Neural progenitor cell (in vitro differentiated cells): ENCODE measurements at regions not wholly inside any gene's neighbourhood (a gene's known extent, or its start where the extent isn't known, plus 50 kb on each side); places are given as distances from the start of the nearest gene placed in this dataset.

ENCODE experiments used
- DNase-seq: peaks from one replicate; pipeline ENCODE4 v3.0.0-alpha.2; 2016; ENCODE audit warnings: low spot score
- H2AFZ ChIP-seq: fragments of 200-600 bp; sonication (generic); replicated peaks from 2 replicates; pipeline ENCODE4 v1.6.1; 2016; ENCODE audit warnings: antibody characterized with exemption
- H3F3A ChIP-seq: fragments of 200-600 bp; sonication (generic); 2 replicates; pipeline ENCODE4 v1.6.1; 2016; ENCODE audit warnings: antibody characterized with exemption, low read depth
- H3K27ac ChIP-seq: fragments of 200-600 bp; sonication (generic); 2 replicates; pipeline ENCODE4 v1.5.1; 2016; ENCODE audit warnings: mild to moderate bottlenecking
- H3K27me3 ChIP-seq: fragments of 200-600 bp; sonication (generic); 2 replicates; pipeline ENCODE4 v1.6.1; 2016; ENCODE audit warnings: mild to moderate bottlenecking, moderate library complexity
- H3K36me3 ChIP-seq: fragments of 200-600 bp; sonication (generic); 2 replicates; pipeline ENCODE4 v1.5.1; 2016
- H3K4me1 ChIP-seq: fragments of 200-600 bp; sonication (generic); 2 replicates; pipeline ENCODE4 v1.6.1; 2016; ENCODE audit warnings: mixed run types
- H3K4me2 ChIP-seq: fragments of 200-600 bp; sonication (generic); 2 replicates; pipeline ENCODE4 v1.6.1; 2016
- H3K4me3 ChIP-seq: fragments of 200-600 bp; sonication (generic); 2 replicates; pipeline ENCODE4 v1.5.1; 2016
- H3K79me2 ChIP-seq: fragments of 200-600 bp; sonication (generic); 2 replicates; pipeline ENCODE4 v1.6.1; 2016; ENCODE audit warnings: low read depth
- H3K9ac ChIP-seq: fragments of 200-600 bp; sonication (generic); 2 replicates; pipeline ENCODE4 v1.6.1; 2016
- H3K9me3 ChIP-seq: fragments of 200-600 bp; sonication (generic); 2 replicates; pipeline ENCODE4 v1.5.1; 2016; ENCODE audit warnings: low read depth
- H4K20me1 ChIP-seq: fragments of 200-600 bp; sonication (generic); 2 replicates; pipeline ENCODE4 v1.6.1; 2016; ENCODE audit warnings: low read depth
- H3K27ac Mint-ChIP-seq: 3 replicates; pipeline ENCODE4 v1.8.0; 2021; ENCODE audit warnings: mixed read lengths
- H3K27me3 Mint-ChIP-seq: 2 replicates; pipeline ENCODE4 v1.8.0; 2022; ENCODE audit warnings: low read depth, mild to moderate bottlenecking, inconsistent platforms, moderate library complexity, mixed read lengths; ENCODE audit not compliant: insufficient read depth
- H3K36me3 Mint-ChIP-seq: 3 replicates; pipeline ENCODE4 v1.8.0; 2021; ENCODE audit warnings: mixed read lengths
- H3K4me1 Mint-ChIP-seq: 3 replicates; pipeline ENCODE4 v1.8.0; 2021; ENCODE audit warnings: mixed read lengths
- H3K4me3 Mint-ChIP-seq: 3 replicates; pipeline ENCODE4 v1.8.0; 2021; ENCODE audit warnings: mild to moderate bottlenecking, moderate library complexity, mixed read lengths
- H3K9me3 Mint-ChIP-seq: 3 replicates; pipeline ENCODE4 v1.8.0; 2020; ENCODE audit warnings: mixed read lengths
- EZH2 ChIP-seq: fragments of 200-600 bp; sonication (generic); IDR thresholded peaks from 2 replicates; pipeline ENCODE4 v1.6.1; 2017; ENCODE audit warnings: antibody characterized with exemption, mild to moderate bottlenecking, moderate library complexity
- EZH2phosphoT487 ChIP-seq: fragments of 200-600 bp; sonication (generic); IDR thresholded peaks from 2 replicates; pipeline ENCODE4 v1.6.1; 2017; ENCODE audit warnings: antibody characterized with exemption
- TF ChIP-seq, protein P1 (sequence below): fragments of 200-600 bp; sonication (generic); IDR thresholded peaks from 2 replicates; pipeline ENCODE4 v1.5.1; 2017; ENCODE audit warnings: antibody characterized with exemption, mild to moderate bottlenecking

DNA sequence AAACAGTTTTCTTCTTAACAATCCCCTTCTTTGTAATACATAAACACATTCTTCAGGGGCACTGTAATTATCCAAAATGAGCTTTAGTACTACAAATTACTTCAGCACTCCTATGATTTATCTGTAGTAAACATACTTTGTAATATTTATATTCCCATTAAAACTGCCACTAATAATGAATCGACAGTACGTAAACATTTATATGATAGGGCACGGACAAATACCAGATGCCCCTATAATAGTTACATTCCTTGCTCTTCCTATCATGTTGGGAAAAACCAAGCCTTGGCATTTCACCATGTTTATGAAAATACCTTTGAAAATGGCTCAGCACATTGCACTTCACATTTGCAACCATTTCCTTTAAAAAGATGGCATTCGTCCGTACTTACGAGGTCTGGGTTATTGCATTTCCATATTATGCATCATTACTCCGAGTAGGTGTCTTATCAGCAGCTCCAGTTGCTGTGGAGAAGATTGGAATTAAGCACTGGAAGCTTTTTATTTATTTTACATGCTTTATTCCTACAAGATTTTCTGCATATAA, 1043.4 kb downstream of the DIAPH3 start:
- Histone ChIP-seq H3K36me3 (no peaks in the 10 kb centered on the region), H3K4me2 (no peak overlapping the region), H3K27me3 (no peaks in the 10 kb centered on the region), H3K4me1 (no peaks in the 10 kb centered on the region), H3K9ac (no peak overlapping the region), H3K27ac (no peak overlapping the region), H3F3A (no peaks in the 10 kb centered on the region), H3K9me3 (no peaks in the 10 kb centered on the region), H3K4me3 (no peak overlapping the region), H3K79me2 (no peaks in the 10 kb centered on the region), H2AFZ (no peak overlapping the region), H4K20me1 (no peaks in the 10 kb centered on the region)
- Mint-ChIP-seq H3K9me3 (no peaks in the 10 kb centered on the region), H3K27ac (no peak overlapping the region), H3K27me3 (no peaks in the 10 kb centered on the region), H3K4me1 (peaks cover 10% of the 10 kb centered on the region), H3K4me3 (no peak overlapping the region), H3K36me3 (no peaks in the 10 kb centered on the region)
- TF ChIP-seq EZH2 = no peak
- TF ChIP-seq, protein P1, sequence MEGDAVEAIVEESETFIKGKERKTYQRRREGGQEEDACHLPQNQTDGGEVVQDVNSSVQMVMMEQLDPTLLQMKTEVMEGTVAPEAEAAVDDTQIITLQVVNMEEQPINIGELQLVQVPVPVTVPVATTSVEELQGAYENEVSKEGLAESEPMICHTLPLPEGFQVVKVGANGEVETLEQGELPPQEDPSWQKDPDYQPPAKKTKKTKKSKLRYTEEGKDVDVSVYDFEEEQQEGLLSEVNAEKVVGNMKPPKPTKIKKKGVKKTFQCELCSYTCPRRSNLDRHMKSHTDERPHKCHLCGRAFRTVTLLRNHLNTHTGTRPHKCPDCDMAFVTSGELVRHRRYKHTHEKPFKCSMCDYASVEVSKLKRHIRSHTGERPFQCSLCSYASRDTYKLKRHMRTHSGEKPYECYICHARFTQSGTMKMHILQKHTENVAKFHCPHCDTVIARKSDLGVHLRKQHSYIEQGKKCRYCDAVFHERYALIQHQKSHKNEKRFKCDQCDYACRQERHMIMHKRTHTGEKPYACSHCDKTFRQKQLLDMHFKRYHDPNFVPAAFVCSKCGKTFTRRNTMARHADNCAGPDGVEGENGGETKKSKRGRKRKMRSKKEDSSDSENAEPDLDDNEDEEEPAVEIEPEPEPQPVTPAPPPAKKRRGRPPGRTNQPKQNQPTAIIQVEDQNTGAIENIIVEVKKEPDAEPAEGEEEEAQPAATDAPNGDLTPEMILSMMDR = no peak
- no peak for TF ChIP-seq EZH2phosphoT487
- no peak for DNase-seq

DNA sequence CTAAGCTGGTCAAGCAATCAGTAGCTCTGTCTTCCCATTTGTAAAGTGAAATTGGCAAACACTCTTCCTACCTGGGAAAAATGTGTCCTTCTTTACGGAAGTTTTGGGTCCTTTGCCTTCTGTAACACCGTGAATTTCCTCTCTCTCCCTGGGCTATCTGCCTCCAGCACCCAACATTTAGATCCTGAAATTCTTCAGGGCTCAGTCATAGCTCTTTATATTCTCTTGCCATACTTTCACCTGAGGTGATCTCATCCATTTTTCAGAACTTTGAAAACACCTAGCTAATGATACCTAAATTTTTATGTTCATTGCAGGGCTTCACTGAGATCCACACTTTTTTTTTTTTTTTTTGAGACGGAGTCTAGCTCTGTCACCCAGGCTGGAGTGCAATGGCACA, 1042.2 kb downstream of the DIAPH3 start:
- Histone ChIP-seq H3K79me2 (no peaks in the 10 kb centered on the region), H3F3A (no peaks in the 10 kb centered on the region), H3K36me3 (no peaks in the 10 kb centered on the region), H3K27ac (no peak overlapping the region), H3K9ac (no peak overlapping the region), H3K9me3 (no peaks in the 10 kb centered on the region), H2AFZ (peak overlapping the region; percentile 12), H3K27me3 (no peaks in the 10 kb centered on the region), H4K20me1 (no peaks in the 10 kb centered on the region), H3K4me3 (no peak overlapping the region), H3K4me2 (no peak overlapping the region), H3K4me1 (no peaks in the 10 kb centered on the region)
- Mint-ChIP-seq H3K9me3 (no peaks in the 10 kb centered on the region), H3K36me3 (no peaks in the 10 kb centered on the region), H3K27me3 (peaks cover 2% of the 10 kb centered on the region), H3K4me3 (no peak overlapping the region), H3K27ac (no peak overlapping the region), H3K4me1 (peaks cover 10% of the 10 kb centered on the region)
- TF ChIP-seq, protein P1 = no peak
- DNase-seq = no peak

DNA sequence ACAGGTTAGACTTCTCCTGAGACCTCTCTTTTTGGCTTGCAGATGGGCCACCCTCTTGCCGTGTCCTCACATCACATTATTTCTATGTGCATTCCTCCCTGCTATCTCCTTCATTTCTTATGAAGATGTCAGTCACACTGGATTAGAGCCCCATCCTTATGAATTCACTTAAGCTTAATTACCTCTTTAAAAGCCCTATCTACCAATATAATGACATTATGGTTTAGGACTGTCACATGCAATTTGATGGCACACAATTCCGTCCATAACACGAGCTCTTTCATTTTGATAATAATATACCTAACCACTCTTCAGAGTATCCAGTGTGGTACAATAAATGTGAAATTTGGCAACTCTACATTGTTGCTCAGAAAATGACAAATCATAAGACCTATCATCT, 1037.3 kb downstream of the DIAPH3 start:
- DNase-seq = no peak
- TF ChIP-seq, protein P1 = no peak
- TF ChIP-seq EZH2phosphoT487 = no peak
- no peak for TF ChIP-seq EZH2
- Histone ChIP-seq H3K9ac (no peak overlapping the region), H3F3A (no peaks in the 10 kb centered on the region), H3K9me3 (no peaks in the 10 kb centered on the region), H4K20me1 (no peaks in the 10 kb centered on the region), H3K79me2 (no peaks in the 10 kb centered on the region), H3K4me1 (no peaks in the 10 kb centered on the region), H2AFZ (no peak overlapping the region), H3K27ac (no peak overlapping the region), H3K4me2 (no peak overlapping the region), H3K36me3 (no peaks in the 10 kb centered on the region), H3K27me3 (no peaks in the 10 kb centered on the region), H3K4me3 (no peak overlapping the region)
- Mint-ChIP-seq H3K4me3 (no peak overlapping the region), H3K9me3 (no peaks in the 10 kb centered on the region), H3K36me3 (no peaks in the 10 kb centered on the region), H3K4me1 (no peaks in the 10 kb centered on the region), H3K27me3 (peaks cover 2% of the 10 kb centered on the region), H3K27ac (no peak overlapping the region)
